ENCODE measurements at regions not wholly inside any gene's neighbourhood (a gene's known extent, or its start where the extent isn't known, plus 50 kb on each side); places are given as distances from the start of the nearest gene placed in this dataset.

DNA sequence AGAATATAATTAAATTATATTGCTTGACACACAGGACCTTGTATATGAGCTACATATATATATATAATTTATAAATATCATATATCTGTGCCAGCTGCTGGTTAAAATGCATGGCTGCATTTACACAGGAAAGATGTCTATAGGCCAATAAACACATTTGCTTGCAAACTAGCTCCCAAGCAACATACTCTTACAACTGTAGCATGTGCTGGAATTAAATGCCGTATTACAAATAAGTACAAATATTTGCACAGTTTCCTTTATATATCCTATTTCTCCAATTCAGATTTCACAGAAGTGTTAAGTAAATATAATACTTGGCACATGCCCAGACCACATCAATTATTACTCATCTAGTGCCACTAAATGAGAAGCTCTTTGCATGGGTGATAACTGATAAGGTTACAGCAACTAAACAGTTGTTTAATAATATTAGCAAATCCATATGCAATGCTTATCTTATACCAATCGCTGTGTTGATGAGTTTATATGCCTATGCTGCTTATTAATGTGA is 66.7 kb upstream of the E2F7 start:
- H2AFZ ChIP-seq (ENCODE audit: low read depth, low read length): no peak overlapping the region
- H3K9me3 ChIP-seq (ENCODE audit: low read length): no peaks in the 10 kb centered on the region
- H3K4me1 ChIP-seq (ENCODE audit: insufficient read depth, low read length): no peaks in the 10 kb centered on the region
- H3K4me3 ChIP-seq (ENCODE audit: low read length): no peak overlapping the region
- peaks cover 10% of the 10 kb centered on the region for H3K27me3 ChIP-seq (ENCODE audit: insufficient read depth, low read length)
- no peaks in the 10 kb centered on the region for H3K36me3 ChIP-seq (ENCODE audit: insufficient read depth, low read length)

DNA sequence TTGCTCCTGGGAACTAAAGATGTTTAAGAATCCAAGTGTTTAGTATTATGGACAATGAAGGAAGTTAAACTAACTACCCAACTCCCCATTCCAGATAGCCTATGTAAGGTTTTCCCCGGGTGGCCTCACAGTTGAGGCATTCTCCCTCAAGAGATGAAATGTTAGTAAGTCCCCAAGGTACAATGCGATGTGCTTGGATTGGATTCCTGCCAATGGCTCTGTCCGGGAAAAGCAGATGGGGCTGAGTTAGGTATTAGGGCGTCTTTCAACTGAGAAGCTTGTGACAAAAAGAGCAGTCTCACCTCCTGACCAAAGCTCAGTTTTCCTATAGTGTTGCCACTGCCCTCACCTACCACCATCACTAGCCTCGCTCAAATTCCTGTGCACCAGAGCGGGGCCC is 64.8 kb upstream of the E2F7 start:
- Histone ChIP-seq H3K4me1 (ENCODE audit: insufficient read depth, low read length) (no peaks in the 10 kb centered on the region), H3K36me3 (ENCODE audit: insufficient read depth, low read length) (no peaks in the 10 kb centered on the region), H3K9me3 (ENCODE audit: low read length) (no peaks in the 10 kb centered on the region), H3K27me3 (ENCODE audit: insufficient read depth, low read length) (peaks cover 10% of the 10 kb centered on the region), H2AFZ (ENCODE audit: low read depth, low read length) (no peak overlapping the region), H3K4me3 (ENCODE audit: low read length) (no peak overlapping the region)

DNA sequence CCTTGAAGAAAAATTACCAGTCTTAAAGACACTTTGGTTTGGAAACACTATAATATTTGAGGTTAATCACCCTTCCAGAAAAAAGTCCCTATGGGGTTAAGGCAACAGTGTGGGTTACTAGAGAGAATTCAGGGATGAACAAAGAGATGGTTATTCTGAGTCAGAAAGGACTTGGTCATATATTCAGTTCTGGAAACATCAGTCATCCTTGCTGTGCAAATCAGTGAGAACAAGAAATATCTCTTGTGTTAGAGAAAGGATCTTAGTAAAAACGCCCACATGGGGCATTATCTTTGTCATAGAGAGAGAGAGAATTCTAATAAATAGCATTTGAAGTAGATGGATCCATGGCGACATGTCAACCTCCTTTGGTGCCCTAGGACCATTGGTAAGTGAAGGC is 59.4 kb upstream of the E2F7 start:
- Histone ChIP-seq H2AFZ (ENCODE audit: low read depth, low read length) (no peak overlapping the region), H3K4me3 (ENCODE audit: low read length) (no peak overlapping the region), H3K27me3 (ENCODE audit: insufficient read depth, low read length) (peaks cover 2% of the 10 kb centered on the region), H3K36me3 (ENCODE audit: insufficient read depth, low read length) (no peaks in the 10 kb centered on the region), H3K9me3 (ENCODE audit: low read length) (no peaks in the 10 kb centered on the region), H3K4me1 (ENCODE audit: insufficient read depth, low read length) (peaks cover 2% of the 10 kb centered on the region)

DNA sequence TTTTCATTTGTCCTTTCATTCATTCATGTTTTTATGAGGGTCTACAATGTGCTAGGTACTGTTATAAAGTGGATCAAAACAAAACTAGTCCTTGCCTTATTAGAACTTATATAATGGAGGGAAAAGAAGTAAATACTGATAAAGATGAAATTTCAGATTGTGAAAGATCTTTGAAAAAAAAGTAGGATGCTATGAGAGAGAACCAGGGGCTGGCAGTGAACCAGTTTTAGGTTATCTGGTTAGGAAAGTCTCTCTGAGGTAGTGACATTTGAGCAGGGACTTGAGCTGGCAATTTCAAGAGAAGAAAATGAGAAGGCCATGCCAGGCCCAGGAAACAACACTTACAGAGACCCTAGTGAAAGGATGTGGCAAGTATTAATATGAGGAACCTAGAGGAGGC is 57.3 kb upstream of the E2F7 start:
- H3K4me3 ChIP-seq (ENCODE audit: low read length): no peak overlapping the region
- H3K4me1 ChIP-seq (ENCODE audit: insufficient read depth, low read length): peaks cover 2% of the 10 kb centered on the region
- no peaks in the 10 kb centered on the region for H3K9me3 ChIP-seq (ENCODE audit: low read length)
- no peaks in the 10 kb centered on the region for H3K27me3 ChIP-seq (ENCODE audit: insufficient read depth, low read length)
- H3K36me3 ChIP-seq (ENCODE audit: insufficient read depth, low read length): no peaks in the 10 kb centered on the region
- no peak overlapping the region for H2AFZ ChIP-seq (ENCODE audit: low read depth, low read length)

DNA sequence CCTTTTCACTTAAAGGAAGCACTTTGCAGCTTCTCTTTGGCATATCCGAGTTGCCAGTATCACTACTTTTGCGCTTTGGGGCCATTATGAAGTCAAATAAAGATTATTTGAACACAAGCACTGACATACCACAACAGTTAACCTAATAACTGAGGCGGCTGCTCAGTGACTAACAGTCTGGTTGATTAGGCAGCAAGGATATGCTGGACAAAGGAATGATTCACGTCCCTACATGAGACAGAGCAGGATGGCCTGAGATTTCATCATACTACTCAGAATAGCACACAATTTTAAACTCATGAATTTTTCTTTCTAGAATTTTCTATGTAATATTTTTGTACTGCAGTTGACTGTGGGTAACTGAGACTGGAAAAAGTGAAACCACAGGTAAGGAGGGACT is 56.9 kb upstream of the E2F7 start:
- Histone ChIP-seq H3K27me3 (ENCODE audit: insufficient read depth, low read length) (no peaks in the 10 kb centered on the region), H3K4me3 (ENCODE audit: low read length) (no peak overlapping the region)

DNA sequence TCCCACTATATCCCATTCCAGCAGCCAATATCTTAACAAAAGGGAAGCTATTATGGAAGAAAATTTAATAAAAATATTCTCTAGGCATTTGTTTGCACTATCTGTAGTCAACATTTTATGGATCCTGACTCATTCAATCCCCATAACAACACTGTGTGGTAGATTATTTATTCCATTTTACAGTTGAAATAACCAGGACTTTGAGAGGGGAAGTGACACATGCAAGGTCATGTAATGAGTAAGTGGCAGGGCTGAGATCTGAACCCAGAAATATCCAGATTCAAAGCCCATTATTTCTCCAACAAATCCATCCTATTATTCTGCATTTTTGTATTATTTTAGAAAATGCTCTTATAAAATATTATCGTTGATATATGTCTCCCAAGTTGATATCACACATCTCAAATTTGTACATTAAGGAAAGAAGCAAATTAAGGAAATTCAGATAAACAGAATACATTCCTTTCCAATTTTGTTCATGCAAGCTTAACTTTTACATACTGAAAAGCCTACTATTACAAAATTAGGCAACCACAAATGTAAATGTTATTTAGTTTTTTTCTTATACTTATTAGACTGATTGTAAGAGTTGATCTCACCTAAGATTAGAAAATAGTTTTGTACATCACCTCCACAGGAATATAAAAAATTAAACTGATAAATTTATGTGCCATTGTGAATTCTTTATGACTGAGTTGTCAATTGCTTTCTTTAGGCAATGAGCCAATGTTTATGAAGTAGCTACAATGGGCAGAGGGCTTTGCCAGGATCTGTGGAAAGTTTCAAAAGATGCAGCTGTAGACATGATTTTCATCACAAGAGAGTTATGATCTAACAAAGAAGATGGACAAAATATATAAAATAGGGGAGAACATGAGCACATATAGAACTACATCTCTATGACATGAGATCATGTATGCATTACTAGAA is 55.1 kb upstream of the E2F7 start:
- no peak overlapping the region for H3K4me3 ChIP-seq (ENCODE audit: low read length)
- H3K4me1 ChIP-seq (ENCODE audit: insufficient read depth, low read length): peaks cover 2% of the 10 kb centered on the region
- H3K36me3 ChIP-seq (ENCODE audit: insufficient read depth, low read length): no peaks in the 10 kb centered on the region
- no peaks in the 10 kb centered on the region for H3K9me3 ChIP-seq (ENCODE audit: low read length)
- no peak overlapping the region for H2AFZ ChIP-seq (ENCODE audit: low read depth, low read length)
- H3K27me3 ChIP-seq (ENCODE audit: insufficient read depth, low read length): no peaks in the 10 kb centered on the region

More for the DNA sequence above, 56.9 kb upstream of the E2F7 start:
- H3K9me3 ChIP-seq (ENCODE audit: low read length): no peaks in the 10 kb centered on the region
- H3K36me3 ChIP-seq (ENCODE audit: insufficient read depth, low read length): no peaks in the 10 kb centered on the region
- peaks cover 2% of the 10 kb centered on the region for H3K4me1 ChIP-seq (ENCODE audit: insufficient read depth, low read length)
- H2AFZ ChIP-seq (ENCODE audit: low read depth, low read length): no peak overlapping the region

DNA sequence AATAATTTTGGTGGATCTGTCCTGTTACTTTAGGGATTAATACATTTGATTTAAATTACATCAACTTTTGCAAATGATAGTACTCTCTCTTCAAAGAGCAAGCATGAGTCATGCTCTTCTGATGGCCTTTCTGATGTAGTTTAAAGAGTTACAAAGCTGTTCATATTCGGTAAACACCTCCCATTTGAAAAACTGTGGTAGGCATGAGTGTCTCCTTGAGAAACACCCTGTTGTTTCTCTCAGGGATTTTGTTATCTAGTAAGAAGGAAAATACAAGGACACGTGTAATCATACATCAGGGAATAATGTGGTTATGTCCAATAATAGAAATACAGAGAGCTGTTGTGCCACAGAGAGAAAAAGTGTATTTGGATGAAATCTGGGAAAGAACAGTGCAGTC is 53.3 kb upstream of the E2F7 start:
- no peaks in the 10 kb centered on the region for H3K4me1 ChIP-seq (ENCODE audit: insufficient read depth, low read length)
- H3K4me3 ChIP-seq (ENCODE audit: low read length): no peak overlapping the region
- H3K27me3 ChIP-seq (ENCODE audit: insufficient read depth, low read length): no peaks in the 10 kb centered on the region
- H3K36me3 ChIP-seq (ENCODE audit: insufficient read depth, low read length): no peaks in the 10 kb centered on the region
- no peak overlapping the region for H2AFZ ChIP-seq (ENCODE audit: low read depth, low read length)
- H3K9me3 ChIP-seq (ENCODE audit: low read length): no peaks in the 10 kb centered on the region

DNA sequence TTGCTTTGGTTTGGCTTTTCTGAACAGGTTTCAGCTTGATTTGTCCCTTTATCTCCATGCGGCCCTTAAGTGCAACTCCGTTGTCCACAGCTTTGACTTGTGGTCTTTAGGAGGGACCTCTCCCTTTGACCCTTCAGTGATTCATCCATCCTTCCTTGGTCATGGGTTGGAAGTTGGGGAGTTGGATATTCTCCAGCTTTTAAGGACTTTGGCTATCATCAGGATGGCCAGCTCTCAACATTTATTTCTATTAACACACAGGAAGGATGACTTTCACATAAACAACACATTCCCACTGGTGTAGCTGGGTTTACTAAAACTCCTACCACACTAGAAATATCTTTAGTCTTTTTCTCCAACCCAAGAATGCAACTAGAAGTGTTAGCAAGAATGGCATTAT is 50.9 kb upstream of the E2F7 start:
- H3K4me1 ChIP-seq (ENCODE audit: insufficient read depth, low read length): no peaks in the 10 kb centered on the region
- no peaks in the 10 kb centered on the region for H3K27me3 ChIP-seq (ENCODE audit: insufficient read depth, low read length)
- H3K9me3 ChIP-seq (ENCODE audit: low read length): no peaks in the 10 kb centered on the region
- no peak overlapping the region for H2AFZ ChIP-seq (ENCODE audit: low read depth, low read length)
- H3K4me3 ChIP-seq (ENCODE audit: low read length): no peak overlapping the region
- no peaks in the 10 kb centered on the region for H3K36me3 ChIP-seq (ENCODE audit: insufficient read depth, low read length)

DNA sequence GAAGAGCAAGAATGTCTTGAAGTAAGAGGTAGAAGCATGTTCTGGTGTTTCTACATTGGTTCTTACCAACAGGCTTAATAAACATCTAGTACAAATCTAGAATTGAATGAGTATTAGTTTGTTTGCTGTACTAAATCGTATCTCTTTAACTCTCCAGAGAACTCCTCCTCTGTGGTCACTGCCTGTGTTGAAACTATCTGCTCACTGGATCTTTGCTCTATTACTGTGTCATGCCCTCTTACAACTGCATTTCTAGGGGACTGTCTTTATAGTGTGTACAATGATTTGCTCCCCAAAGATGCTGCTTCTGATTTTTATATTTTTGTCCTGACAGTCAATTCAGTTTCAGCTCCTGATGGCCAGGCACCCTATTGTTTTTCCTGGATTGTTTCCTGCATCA is 50.1 kb upstream of the E2F7 start:
- H3K27me3 ChIP-seq (ENCODE audit: insufficient read depth, low read length): no peaks in the 10 kb centered on the region
- no peak overlapping the region for H3K4me3 ChIP-seq (ENCODE audit: low read length)
- H3K4me1 ChIP-seq (ENCODE audit: insufficient read depth, low read length): no peaks in the 10 kb centered on the region
- no peaks in the 10 kb centered on the region for H3K36me3 ChIP-seq (ENCODE audit: insufficient read depth, low read length)
- no peaks in the 10 kb centered on the region for H3K9me3 ChIP-seq (ENCODE audit: low read length)
- no peak overlapping the region for H2AFZ ChIP-seq (ENCODE audit: low read depth, low read length)
